HG03457 (cell line): ENCODE measurements at regions not wholly inside any gene's neighbourhood (a gene's known extent, or its start where the extent isn't known, plus 50 kb on each side); places are given as distances from the start of the nearest gene placed in this dataset.

Experiments
- ATAC-seq: cut with Tn5 transposase; IDR thresholded peaks from one replicate; pipeline ENCODE4 v1.9.1; 2021; ENCODE audit warnings: moderate number of reproducible peaks; ENCODE audit not compliant: unreplicated experiment

DNA sequence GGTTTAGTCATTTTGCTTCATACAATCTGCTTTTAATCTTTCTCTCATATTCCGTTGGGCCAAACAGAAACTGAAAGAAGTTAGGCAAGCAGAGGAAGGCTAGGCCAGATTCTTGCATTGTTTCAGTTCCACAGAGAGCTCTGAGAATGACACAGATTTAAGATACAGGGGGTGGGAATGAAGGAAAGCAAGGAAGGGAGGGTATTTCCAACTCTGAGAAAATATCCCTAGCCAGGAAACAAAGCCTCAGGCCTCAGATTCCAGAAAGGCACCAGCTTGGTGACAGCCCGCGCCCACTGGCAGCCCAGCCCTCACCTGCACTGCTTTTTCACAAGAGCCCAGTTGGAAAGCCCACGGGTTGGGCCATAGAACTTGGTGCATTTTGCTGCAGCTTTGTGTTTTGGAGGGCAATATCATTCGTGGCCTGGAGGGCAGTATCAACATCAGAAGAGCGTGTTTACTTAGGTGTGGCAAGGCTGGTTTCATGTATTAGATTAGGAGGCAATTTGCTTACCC lies 63.5 kb downstream of the ENC1 start:
- ATAC-seq, result peak; percentile 58

DNA sequence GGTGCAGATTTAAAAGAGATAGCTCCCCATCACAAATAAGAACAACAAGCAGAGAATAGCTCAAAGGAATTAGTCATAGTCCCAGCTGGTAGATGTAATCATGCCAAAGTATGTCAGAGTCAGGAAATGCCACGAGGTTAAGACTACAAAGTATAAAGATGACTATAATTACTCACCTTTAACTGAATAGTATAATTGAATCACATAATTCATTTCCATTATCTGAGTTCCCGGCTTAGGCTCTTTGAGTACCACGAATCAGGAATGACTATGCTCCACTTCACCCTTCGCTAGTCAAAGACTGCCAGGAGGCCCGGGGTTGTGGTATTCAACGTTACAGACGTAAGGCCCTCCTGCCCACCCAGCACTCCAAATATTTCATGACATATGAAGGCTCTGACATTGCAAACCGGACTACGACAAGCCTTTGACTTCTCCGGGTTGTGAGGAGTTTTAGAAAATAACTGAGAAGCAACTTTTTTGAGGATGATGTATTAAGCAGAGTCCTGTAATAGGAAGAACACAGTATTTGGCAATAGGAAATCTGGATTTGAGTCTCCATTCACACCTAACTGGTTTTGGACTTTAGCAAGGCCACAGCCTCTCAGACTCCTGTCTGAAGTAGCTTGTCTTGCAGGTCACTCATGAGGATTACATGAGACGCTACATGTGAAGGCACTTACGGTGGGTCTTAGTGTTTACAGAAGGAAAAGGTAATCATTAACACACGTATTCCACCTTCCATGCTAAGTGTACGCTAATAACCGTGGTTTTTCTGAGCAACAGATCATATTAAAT lies 64.6 kb downstream of the ENC1 start:
- no peak for ATAC-seq

DNA sequence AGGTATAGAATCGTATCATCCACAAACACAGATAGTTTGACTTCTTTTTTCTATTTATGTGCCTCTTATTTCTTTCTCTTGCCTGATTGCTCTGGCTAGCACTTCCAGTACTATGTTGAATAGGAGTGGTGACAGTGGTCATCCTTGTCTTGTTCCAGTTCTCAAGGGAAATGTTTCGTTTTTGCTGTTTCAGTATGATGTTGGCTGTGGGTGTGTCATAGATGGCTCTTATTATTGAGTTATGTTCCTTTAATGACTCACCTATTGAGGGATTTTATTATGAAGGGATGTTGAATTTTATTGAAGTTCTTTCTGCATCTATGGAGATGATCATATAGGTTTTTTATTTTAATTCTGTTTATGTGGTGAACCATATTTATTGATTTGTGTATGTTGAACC lies 70.3 kb downstream of the ENC1 start:
- no peak for ATAC-seq

DNA sequence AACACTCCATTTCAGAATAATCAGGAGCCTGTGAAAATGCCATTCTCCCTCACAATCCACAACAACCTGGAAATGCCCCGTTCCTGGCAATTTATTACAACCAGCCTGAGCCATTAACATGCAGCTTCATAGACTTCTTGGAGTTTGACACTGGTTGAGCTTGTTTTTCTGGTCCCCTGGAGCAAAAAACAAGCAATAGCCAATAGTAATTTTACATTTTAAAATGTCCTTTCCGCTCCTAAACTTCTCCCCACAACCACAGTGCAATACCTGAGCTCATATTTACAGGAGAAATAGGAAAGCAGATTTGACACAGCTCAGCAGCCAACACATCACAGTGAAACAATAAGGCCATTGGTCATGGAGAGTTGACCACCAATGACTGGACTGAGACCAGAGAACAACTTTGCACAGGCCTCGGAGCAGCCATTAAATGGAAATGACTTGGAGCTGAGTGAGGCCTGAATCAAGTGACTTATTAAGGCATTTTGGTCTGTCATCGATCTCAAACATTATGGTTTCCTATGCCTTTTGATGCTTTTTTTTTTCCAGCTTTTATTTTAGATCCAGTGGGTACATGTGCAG lies 73.0 kb downstream of the ENC1 start:
- ATAC-seq, result no peak

DNA sequence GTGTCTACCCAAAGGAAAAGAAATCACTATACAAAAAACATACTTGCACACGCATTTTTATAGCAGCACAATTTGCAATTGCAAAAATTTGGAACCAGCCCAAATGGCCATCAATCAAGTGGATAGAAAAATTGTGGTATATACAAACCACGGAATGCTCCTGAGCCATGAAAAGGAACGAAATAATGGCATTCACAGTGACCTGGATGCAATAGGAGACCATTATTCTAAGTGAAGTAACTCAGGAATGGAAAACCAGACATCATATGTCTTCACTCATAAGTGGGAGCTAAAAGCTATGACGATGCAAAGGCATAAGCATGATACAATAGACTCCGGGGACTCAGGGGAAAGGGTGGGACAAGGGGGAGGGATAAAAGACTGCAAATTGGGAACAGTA lies 78.4 kb downstream of the ENC1 start:
- no peak for ATAC-seq

DNA sequence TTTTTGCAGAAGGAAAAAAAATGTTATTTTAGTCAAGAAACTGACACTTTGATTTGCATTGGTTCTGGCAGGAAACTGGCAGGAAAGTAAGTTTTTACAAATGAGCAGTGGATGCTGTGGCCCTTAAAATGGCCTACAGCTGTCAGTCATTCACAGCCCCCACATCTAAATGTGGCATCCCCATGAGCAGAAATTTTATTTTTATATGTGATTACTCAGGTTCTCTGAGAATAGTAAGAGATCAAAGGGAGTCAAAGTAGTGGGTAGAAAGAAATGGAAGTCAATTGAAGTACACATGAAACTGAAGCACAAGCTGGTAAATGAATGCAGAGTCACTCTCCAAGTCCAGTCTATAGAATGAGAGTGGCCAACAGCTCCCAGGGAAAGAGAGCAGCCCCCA lies 80.3 kb downstream of the ENC1 start:
- no peak for ATAC-seq

DNA sequence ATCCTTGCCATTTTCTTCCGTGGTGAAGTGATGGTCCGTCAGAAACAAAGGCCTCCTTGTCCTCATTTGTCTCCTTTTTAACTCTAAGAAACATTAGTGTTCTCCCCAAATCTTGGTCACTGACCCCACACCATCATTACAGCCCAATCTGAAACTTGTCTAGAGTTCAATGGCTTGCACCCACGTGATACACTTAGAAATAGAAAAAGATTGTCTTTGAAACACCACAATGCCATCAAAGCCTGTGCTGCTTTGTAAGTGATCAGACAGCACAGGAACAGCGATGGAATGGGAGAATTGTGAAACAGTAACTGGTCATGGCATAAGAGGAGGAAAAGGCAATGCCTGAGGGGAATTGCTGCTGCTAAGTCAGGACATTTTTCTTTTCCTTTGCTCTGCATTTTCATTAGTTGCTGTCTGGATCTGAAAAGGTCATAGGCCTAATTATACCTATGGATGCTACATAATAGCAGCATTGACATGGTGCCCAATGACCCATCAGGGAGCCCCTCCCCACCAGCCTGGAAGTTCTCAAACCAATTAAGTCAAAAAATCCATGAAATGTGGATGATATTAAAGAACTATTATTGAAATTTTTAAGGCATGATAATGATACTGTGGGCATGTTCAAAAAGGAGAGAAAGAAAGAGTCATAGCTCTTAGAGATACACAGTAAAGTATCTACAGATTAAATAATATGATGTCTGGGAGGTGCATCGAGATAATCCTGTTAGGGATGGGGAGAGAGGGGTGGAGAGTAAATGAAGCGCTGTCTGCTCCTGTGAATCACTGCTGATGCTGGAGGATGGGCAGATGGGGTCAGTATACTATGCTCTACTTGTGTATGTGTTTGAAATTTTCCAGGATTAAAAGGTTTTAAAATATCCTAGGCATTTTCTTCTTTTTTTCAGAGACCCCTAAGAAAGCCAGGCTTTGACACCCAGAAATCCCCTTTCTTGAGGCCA lies 83.6 kb downstream of the ENC1 start:
- ATAC-seq, result no peak

DNA sequence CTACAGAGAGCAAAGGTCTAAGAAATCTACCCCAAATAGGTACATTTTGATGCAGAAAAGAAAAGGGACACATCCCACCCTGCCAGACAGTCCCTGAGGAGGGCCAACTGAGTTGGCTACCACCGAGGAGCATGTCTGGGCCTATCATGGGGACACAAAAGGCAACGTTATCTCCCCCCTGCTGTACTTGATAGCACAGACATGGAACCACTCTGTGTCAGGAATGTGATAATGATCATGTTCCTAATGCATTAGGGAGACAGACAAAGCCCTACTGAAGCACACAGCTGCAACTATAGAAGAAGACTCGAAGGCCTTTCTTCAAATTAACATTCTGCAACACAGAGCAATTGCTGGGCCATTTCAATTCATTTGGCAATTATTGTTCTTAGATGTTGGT lies 84.5 kb downstream of the ENC1 start:
- ATAC-seq, result no peak

DNA sequence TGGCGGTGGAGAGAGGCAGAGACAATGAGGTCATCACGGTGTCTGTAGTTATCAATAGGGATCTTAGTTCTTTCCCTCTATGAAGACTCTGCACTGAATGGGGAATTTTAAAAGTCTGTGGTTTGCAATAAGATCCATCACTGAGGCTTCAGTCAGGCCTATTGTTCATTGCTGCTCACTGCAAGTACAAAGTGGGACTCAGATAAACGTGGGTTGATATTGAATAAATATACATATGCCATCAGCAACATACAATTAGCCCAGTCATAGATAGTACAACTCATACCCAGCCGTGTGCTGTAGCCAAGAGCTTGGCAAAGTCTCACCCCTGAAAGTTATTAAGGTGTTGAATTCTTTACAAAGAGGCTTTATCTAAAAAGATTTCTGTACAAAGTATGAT lies 88.4 kb downstream of the ENC1 start:
- no peak for ATAC-seq

DNA sequence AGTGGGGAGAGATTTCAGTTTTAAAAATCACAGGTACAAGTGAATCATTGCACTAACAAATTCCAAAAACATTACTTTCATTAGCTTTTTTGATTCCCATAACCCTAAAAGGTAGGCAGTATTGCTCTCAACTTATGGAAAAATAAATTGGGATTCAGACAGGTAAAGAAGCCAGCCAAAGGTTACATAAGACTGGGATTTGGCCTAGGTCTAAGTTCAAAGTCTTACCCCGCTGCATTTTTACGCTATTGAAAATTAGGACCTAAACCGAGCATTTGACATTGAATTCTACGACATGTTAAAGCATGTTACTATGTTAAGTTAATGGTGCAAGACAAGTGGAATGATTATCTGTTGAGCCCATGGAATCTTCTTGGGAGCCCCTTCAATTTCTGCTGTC lies 89.6 kb downstream of the ENC1 start:
- no peak for ATAC-seq

DNA sequence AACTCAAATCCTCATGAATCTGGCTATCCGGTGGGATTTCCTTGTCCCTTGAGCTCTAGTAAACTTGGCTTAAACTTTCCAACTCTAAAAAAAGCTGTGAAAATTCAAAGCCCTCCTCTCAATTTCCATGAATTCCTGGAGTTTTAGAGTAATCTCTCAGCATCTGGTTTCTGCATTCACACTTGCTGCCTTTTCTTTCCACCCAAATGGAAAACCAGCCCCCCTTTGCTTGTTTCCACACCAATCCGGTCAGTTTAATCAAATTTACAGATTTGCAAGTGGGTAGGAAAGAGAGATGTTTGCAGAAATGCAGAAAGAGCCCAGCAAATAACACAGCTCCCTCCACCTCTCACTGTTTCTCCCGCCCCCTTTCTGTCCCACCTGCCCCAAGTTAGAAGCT lies 91.1 kb downstream of the ENC1 start:
- no peak for ATAC-seq

DNA sequence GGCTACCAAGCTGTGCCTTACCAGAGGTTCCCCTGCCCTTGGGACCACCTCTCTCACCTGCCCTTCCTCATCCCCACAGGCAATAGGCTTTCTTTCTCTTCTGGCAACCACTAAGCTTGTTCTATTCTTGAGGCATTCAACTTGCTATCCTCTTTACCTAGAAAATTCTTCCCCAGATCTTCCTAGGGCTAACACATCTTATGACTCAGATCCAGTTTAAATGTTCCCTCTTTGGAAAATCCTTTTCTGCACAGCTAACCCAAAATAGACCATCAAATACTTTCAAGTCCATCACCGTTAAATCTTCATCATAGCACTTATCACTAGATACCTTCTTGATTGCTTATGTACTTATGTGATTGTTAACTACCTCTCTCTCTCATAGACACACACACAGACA lies 93.7 kb downstream of the ENC1 start:
- ATAC-seq, result no peak

DNA sequence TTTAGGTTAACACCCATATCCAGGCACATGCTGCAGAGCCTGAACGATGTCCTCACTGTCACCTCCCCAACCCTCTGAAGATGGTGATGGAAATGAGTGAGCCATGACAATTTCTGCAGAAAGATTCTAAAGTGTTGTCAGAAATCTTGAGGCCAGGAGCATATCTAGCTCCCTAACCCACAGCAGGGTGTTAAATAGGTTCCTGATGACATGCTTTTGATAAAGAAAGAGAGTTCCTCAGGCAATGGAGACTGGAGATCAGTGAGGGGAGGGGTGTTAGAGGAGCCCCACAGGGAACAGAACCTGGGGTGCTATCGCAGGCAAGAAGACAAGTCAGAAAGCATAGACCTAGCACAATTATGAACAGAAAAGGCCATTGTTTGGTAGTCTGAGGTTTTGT lies 95.7 kb downstream of the ENC1 start:
- no peak for ATAC-seq

DNA sequence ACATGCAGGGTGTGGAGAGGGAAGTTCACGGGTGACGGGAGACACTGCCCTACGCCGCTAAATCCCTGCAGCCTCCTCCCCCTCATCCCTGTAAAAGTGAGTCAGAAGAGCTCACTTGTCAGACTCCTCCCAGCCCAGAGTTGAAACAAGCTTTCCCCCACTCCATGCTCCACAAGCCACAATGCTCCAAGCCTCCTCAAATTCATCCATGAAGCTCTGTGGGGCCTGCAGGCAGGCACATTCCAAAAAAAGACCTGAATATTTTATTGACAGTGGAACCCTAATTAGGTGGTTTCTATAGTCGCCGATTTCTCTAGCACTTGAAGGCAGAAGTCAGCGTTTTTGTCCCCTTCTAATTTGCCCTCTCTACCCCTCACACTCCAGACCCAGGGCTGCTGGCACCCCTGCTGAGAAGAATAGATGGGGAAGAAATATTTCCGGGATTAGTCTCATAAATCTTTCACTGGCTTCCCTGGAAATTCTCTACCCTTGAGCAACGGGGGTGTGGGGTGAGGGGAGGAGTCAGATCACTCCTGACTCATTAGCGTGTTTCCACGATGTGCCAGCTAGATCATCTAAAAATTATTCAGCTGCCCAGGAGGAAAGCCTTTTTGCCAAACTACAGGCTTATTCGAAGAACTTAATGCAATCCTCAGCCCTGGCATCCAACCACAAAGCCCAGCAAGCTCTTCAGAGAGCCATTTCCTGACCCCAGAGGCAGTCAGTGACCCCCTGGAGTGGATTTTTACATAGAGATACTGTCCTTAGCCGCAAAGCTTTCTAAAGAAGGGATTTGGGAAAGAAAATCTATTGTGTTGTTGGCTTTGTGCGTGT lies 97.1 kb downstream of the ENC1 start:
- ATAC-seq, result no peak

DNA sequence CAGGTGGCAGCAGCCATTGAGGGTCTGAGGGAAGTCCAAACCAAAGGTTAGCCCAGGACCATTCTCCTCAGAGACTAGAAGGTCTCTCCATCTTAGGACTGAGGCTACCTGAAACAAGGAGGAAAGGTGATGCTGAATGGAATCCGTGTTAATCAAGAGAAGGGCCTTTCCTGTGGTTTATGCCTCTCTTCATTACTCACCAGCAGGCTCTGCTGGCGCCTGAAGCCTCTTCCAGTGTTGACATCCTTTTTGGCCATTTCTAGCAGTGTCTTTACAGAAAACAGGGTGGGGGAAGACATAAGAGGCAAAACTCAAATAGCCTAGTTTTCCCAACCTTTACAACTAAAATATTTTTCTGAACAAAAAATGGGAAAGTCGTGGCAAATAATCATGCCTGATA lies 98.0 kb downstream of the ENC1 start:
- ATAC-seq, result no peak

DNA sequence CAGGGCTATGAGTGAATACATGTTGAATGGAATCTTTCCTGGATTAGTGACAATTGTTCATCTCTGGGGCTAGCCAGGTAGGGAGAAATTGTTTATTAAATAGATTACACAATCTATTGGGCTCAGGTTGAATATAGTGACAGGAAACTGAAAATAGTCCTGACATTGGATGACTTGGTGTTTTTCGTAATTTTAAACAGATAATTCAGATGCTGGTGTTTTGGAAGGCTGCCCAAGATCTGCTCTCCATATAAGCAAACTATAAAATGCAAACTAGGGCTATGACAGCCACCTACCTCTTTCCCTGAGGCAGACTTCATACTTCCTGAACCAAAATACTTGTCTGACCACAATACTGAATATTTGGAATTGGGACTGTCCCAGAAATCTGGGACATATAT lies 99.1 kb downstream of the ENC1 start:
- no peak for ATAC-seq

DNA sequence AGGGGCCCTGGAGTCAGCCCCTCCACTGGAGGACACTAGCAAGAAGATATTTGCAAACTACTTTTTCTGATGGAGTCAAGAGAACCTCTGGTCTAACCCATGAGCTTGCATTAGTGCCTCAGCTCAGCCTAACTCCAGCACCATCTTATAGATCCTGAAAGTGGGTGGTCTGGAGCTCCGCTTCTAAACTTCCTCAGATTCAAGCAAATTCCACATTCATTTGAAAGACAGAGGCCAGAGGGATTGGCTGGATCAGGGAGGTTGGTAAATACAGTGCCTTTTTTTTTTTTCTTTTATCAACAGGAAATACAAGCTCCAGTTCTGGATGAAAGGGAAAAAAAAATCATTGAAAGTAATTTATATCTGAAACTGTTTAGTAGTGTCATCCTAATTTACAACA lies 99.9 kb downstream of the ENC1 start:
- ATAC-seq, result no peak

DNA sequence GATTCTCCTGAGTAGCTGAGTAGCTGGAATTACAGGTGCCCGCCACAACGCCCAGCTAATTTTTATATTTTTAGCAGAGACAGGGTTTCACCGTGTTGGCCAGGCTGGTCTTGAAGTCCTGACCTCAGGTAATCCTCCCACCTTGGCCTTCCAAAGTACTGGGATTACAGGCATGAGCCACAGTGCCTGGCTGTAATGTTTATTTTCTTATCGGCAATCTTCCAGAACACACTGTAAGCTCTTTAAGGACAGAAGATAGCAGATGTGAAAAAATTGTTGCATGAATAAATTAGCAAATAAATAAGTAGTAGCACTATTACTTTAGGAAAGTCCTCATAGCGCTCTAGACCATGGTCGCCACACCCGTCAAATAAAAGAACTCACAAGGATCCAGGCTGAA lies 100.5 kb downstream of the ENC1 start:
- no peak for ATAC-seq

DNA sequence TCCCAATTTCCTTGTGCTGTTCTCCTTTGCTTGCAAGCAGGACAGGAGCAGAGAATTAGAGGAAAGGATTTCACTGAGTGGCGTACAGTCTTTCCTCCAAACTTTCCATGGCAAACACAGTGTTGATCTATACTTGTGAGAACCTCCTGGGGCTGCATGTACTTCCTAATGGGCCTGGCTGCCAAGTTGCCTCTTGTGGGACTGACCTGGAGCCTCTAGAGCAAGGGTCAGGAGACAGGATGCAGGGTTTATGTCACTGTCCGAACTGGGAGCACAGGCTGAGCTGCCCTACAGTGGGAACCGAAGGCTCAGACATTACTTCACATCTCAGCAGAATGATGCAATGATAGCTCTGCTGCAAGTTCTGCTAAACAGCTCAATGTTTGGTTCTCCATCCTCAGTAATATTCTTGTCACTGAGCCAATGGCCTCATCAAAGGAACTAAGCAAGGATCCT lies 102.3 kb downstream of the ENC1 start:
- no peak for ATAC-seq

DNA sequence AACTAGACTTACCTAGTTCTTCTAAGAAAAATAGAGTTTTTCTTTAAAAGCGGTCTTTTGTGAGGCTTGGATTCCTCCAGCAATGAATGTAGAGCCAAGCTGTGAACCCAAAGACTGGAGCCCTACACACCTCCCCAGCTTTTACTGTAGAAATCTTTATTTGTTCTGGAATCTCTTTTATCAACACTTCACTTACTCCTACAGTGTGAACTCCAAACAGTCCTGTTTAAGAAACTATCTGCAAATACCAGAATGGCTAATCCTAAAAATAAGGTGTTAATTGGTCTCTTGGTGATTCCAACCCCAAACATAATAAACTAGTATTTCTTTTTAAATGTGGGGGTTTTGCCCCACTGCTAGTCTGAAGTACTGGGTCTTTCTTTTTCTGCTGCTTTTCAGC lies 103.9 kb downstream of the ENC1 start:
- no peak for ATAC-seq

DNA sequence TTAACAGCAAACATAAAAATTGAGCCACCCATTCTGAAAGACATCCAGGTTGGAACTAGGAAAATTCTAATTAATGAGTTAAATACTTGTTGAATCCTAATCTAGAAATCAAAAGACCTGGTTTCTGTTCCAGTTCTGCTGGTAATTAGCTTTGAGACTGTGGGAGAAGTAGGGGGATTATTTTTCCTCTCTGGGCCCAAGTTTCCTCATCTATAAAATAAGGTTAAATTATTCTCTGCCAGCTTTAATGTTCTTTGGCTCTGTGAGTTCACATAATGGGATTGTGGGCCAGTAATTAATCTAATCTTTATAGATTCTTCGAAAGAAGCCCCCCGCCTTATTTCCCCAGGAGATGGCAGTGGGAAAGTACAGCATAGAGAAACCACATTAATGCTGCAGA lies 104.6 kb downstream of the ENC1 start:
- no peak for ATAC-seq
